GM20000 (cell line): ENCODE measurements at regions not wholly inside any gene's neighbourhood (a gene's known extent, or its start where the extent isn't known, plus 50 kb on each side); places are given as distances from the start of the nearest gene placed in this dataset.

Experiments
- DNase-seq: peaks from one replicate; pipeline ENCODE4 v3.0.0; 2012; ENCODE audit warnings: low spot score
- CTCF ChIP-seq: IDR thresholded peaks from 2 replicates; pipeline ENCODE4 v1.5.1; 2012; ENCODE audit warnings: mild to moderate bottlenecking, control low read depth; ENCODE audit errors: extremely low read depth, missing control alignments

GRCh38 chr9:28045051-28045450 lies 471.8 kb upstream of the C9orf72 start:
- TF ChIP-seq CTCF = no peak
- no peak for DNase-seq

GRCh38 chr9:28050046-28050445 lies 476.8 kb upstream of the C9orf72 start:
- no peak for DNase-seq
- TF ChIP-seq CTCF = no peak

- no peak for TF ChIP-seq CTCF
- no peak for DNase-seq
Measured at GRCh38 chr9:28050941-28051340, 477.7 kb upstream of the C9orf72 start.

GRCh38 chr9:28051559-28052503 lies 478.6 kb upstream of the C9orf72 start:
- no peak for TF ChIP-seq CTCF

GRCh38 chr9:28053096-28053777 lies 480.0 kb upstream of the C9orf72 start:
- DNase-seq = no peak
- TF ChIP-seq CTCF = no peak

More at GRCh38 chr9:28051559-28052503, 478.6 kb upstream of the C9orf72 start:
- DNase-seq = no peak

GRCh38 chr9:28056006-28056405 lies 482.7 kb upstream of the C9orf72 start:
- no peak for TF ChIP-seq CTCF
- DNase-seq = no peak

GRCh38 chr9:28056466-28056865 lies 483.2 kb upstream of the C9orf72 start:
- no peak for DNase-seq
- no peak for TF ChIP-seq CTCF
